ENCODE measurements at regions not wholly inside any gene's neighbourhood (a gene's known extent, or its start where the extent isn't known, plus 50 kb on each side); places are given as distances from the start of the nearest gene placed in this dataset.

DNA sequence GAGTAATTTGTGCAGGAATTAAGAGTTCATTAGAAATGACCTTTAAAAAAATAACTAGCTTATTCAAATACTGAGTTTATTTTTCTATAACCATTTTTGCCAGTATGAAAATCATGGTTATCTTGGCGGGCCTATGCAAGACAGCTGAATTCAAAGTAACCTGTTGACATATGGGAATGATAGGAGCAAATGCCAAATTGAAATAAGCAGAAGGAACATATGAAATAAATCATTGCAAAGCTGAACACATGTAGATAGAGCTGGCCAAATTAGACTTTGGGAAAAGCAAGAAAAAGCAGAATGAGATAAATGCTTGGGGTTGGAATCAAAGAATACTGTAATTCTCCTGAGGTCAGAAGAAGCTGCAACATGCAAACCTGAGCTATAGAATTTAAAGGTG, 372.5 kb downstream of the ADAMTS20 start:
- TF ChIP-seq, protein P1, sequence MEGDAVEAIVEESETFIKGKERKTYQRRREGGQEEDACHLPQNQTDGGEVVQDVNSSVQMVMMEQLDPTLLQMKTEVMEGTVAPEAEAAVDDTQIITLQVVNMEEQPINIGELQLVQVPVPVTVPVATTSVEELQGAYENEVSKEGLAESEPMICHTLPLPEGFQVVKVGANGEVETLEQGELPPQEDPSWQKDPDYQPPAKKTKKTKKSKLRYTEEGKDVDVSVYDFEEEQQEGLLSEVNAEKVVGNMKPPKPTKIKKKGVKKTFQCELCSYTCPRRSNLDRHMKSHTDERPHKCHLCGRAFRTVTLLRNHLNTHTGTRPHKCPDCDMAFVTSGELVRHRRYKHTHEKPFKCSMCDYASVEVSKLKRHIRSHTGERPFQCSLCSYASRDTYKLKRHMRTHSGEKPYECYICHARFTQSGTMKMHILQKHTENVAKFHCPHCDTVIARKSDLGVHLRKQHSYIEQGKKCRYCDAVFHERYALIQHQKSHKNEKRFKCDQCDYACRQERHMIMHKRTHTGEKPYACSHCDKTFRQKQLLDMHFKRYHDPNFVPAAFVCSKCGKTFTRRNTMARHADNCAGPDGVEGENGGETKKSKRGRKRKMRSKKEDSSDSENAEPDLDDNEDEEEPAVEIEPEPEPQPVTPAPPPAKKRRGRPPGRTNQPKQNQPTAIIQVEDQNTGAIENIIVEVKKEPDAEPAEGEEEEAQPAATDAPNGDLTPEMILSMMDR (IDR thresholded peaks at IDR 0.05): no peak
- TF ChIP-seq POLR2A (IDR thresholded peaks at IDR 0.05): no peak
